ENCODE measurements at regions not wholly inside any gene's neighbourhood (a gene's known extent, or its start where the extent isn't known, plus 50 kb on each side); places are given as distances from the start of the nearest gene placed in this dataset.

- DNase-seq, result no peak
These were observed 329.7 kb downstream of the MAFB start for GRCh38 chr20:40359131-40359912.

DNA sequence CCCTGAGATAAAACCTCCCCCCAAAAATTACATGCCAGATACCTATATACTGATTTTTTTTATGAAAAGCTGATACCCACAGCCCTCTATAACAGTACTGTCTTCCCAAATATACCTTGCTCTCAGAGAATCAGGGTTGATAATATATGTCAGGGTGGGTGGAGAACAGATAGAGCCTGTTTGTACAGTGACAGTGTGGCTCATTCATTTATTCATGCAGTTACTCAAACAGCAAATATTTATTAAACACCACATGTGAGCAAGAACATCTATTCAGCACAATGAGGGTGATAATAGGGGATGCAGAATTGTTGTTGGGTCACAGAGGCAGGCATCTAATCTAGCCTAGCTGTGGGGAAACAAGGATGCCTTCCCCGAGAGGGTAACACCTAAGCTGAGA, 334.2 kb downstream of the MAFB start:
- DNase-seq, result no peak

DNA sequence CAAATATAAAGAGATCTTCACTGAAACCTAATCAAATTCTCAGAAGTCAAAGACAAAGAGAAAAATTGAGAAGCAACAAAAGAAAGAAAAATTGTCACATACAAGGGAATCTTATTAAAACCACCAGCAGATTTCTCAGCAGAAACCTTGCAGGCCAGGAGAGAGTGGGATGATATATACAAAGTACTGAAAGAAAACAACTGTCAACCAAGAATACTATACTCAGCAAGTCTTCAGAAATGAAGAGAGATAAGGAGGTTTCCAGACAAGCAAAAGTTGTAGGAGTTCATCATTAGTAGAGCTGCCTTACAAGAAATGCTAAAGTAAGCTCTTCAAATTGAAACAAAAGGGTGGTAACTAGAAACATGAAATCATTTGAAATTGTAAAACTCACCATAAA, 345.6 kb downstream of the MAFB start:
- no peak for DNase-seq

DNA sequence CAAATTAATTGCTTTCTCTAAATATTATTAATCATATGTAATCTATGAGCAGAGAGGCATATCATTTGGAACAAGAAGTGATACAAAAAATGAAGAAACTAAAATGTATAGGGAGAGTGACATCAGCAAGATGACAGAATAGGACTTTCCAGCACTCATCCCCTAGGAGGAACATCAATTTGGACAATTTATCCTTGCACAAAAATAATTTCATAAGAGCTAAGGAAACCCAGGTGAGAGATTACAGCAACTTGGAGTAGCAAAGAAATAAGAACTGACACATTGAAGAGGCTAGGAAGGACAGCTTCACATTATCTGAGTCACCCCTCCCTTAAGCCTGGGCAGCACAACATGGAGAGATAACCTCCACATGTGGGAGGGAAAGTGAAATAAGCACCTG, 347.5 kb downstream of the MAFB start:
- no peak for DNase-seq

DNA sequence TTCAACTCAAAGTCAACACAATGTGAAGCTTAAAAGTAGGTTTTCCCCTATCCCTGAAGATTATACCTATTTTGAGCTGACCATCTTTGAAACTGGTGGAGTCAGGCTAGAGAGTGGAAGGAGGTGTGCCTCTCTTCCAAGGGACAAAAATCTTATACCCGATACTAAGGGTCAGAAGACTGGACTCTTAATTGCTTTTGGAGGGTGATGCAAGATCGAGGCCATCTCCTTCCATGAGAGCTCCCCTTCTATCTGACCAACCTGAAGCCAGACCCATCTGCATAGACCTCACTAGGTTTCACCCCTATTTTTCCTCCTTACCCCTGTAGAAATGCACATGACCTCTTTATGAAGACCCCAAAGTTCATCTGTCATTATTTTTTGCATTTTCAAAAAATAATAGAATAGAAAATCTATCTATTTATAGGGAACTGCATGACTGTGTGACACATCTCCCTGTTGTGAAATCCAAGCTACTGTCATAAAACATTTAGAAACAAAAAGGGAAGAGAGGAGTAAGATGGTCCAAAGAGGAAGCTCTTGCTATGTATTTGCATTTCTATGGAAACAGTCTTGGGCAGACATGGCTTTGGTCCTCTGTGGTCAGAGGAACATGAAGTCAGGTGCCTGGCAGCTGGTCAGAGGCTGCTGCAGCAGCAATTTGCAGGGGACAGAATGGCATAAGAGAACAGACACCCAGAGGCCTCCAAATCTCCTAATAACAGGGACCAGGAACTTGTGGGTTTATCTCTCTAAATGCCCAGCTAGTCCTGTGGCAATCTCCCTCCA, 349.2 kb downstream of the MAFB start:
- DNase-seq, result peak; percentile 80

GRCh38 chr20:40336533-40336932, 352.5 kb downstream of the MAFB start:
- DNase-seq, result no peak

GRCh38 chr20:40335901-40336351, 353.1 kb downstream of the MAFB start:
- no peak for DNase-seq

DNA sequence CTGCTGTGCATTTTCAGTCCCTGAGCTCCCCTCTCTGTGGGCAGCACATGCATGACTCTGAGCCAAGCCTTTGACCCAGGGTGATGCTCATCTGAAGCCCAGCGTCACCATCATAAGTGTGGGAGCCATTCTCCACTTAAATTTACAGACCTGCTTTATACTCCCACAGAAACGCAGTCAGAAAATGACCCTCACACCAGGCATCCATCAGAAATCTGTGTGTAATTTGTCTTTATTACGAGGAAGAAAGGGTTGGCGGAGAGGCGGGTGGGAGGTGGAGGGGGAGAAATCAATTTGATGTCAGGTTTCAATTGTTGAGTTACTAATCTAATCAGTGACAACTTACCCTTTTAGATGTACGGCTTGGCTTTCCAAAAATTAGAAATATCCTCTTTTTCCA, 353.6 kb downstream of the MAFB start:
- DNase-seq, result no peak

DNA sequence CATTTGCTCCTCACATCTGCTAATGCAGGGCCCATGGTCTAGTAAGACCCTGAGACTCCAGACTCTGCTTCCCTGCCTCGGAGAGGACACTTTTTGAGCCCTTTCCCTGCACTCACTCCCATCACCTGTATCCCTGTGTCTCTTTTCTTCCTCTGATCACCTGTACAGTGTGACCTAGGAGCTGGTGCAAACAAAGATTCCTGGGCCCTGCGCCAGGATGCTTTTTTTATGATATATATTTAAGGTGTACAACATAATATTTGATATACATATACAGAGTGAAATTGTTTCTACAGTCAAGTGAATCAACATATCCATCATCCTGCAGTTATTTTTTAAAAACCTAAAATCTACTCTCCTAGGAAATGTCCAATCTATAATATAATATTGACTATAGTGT, 355.4 kb downstream of the MAFB start:
- no peak for DNase-seq

DNA sequence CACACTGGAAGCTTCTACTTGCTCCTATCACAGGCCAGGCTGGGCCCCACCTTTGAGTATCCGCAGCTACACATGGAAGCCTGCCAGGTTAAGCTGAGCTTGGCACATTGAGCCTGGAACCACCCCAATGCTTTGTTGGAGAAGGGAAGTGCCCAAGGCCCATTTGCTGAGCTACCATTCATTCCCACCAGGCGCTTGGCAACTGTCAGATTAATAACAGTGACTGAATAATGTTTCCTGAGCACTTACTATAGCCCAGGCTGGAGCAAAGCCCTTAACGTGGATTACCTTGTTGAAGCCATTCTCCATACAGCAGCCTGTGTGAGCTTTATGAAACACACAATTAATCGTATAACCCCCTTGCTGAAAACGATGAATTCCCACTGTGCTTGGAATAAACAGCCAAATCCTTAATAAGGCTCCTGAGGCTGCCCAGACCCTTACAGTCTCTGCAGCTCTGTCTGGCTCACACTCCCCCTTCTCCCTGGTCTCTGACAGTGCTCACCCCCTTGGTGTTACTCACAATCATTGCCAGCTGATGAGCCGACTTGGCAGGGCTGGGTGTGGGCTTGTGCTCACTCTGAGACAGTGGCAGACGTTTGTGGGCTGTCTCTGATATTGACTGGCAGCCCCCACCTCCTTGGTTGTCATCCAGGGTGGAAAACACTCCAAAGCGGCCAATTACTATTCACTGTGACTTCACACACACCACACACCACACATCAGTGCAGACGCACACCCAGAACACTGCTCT, 357.1 kb downstream of the MAFB start:
- no peak for DNase-seq

DNA sequence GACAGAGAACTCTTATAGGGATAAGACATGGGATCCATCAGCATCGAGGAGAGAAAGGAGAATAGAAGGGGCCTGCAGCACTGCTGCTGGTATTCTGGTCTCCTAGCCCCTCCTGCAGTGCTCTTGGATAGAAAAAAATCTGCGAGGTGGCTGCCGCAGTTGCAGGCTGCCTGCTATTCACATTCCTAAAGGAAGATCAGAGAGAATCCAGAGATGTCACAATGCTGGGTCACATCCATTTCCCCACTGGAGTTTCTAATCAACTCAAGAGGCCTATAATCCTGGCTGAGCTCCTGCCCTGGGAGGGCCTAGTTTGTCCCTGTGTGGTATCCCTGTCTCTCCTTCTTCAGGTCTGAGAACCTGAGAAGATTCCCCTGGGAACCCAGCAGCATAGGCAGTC, 357.8 kb downstream of the MAFB start:
- DNase-seq, result no peak

GRCh38 chr20:40329321-40329720, 359.7 kb downstream of the MAFB start:
- no peak for DNase-seq

DNA sequence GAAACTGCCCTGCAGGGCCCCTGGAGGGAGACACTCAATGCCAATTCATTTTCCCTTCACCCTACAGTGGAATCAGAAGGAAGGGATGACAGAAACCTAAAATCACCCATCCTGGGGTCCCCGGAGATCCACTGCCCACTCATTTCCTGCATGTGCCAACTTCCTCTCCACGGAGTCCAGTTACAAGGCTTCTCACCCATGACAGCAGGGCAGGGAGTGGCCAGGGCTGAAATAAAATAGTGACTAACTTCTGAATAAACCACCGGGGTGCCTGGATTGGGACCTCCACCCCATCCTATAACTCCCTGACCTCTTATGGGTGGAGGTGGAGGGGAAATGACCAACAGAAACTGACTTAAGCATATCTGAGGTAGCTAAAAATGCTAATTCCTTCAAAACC, 362.3 kb downstream of the MAFB start:
- peak; percentile 78 for DNase-seq

DNA sequence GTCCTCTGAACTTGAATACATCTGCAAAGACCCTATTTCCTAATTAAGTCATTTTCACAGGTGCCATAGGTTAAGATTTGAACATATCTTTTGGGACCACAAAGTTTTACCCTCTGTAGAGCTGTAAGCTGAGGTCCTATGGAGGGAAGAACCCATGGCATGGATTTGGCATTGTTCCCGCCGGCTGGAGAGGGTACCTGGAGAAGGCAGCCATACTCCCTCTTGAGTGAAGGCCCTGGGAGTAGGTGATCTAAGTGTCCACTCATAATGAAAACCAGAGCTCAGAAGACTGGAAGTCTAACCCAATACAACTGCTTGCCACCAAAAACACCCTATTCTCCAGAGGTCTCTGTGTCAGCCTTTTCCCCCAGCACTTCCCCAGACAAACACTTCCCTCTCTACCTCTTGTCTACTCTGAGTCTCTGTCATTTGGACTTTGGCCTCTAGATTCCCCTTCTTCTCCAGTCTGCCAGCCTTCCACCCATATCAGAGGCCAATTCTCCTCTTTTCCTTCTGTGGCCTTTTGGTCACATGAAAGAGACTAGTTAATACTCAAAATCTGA, 363.9 kb downstream of the MAFB start:
- no peak for DNase-seq

- DNase-seq, result peak; percentile 76
These were observed 365.7 kb downstream of the MAFB start for GRCh38 chr20:40323361-40323794.

DNA sequence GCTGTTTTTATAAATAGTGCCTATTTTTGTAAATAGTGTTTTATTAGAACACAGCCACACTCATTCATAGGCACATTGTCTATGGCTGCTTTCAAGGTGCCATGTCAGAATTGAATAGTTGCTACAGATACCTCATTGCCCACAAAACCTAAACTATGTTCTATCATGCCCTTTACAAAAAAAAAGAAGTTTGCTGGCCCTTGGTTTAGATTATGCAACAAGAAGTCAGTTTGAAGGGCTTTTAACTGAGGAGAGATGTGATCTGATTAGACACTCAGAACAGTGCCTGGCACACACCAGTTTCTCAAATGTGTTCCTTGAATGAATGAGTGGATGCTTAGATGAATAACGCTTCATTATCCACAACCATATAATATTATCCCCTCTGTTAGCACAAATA, 366.1 kb downstream of the MAFB start:
- no peak for DNase-seq

DNA sequence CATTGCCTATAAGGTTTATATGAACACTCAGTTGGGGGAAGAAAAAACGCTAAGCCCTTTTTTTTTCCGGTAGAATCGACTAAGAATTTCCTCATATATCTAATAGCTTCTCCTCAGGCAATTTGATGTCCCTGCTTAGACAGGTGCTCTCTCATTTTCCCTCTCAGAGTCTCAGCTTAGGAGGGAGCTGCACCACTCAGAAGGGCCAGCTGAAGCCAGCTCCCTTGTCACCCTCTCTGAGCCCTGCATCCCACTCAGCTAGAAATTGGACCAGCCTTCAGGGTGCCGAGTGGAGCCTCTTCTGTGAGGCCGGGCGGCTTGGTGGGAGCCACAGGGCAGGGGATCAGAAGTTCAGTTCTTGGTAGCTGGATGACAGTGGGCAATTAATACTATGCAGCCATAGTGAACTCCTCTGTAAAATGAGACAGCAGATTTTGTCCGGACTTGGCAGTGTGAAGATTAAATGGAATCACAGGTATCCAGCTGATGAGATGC, 368.5 kb downstream of the MAFB start:
- no peak for DNase-seq

DNA sequence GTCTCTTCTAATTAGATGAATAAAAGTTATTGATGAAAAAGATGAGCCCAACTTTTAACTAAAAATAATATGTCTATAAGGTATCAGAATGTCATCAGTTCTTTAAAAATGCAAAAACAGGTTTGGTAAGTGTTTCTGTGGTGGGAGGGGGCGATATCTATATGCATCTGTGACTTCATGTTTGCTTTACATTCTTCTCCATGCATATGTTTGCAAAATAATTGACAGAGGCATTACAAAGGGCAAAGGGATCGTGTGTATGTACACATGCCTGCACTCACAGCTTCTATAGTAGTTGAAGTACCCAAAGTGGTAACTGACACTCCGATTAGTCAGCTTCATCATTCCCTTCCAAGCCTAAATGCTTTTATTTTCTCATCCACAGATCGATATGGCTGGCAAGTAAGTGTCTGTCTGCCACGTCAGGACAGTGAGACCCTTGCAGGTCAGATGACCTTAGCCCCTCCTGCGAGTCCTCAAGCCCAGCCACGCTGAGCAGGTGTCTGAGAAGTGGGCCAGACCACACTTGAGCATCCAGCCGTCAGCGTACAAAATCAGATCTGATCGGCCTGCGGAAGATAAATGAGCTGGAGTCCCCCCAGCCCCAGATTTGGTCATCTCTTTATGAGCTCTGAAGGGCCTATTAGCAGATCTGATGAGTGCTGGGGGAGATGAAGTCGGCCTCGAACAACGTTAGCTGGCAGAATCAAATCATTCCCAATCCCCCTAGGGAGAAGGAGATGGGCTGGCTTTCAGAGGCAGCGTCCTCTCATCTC, 369.1 kb downstream of the MAFB start:
- no peak for DNase-seq

- no peak for DNase-seq
These were observed 370.0 kb downstream of the MAFB start for GRCh38 chr20:40319056-40319455.

GRCh38 chr20:40317156-40317790, 371.8 kb downstream of the MAFB start:
- no peak for DNase-seq

GRCh38 chr20:40314278-40314677, 374.8 kb downstream of the MAFB start:
- no peak for DNase-seq

GRCh38 chr20:40313730-40314129, 375.3 kb downstream of the MAFB start:
- DNase-seq, result no peak

All from CD4-positive, alpha-beta T cell treated with Interleukin-15 for 1 hour (primary cell).